Muscle of leg (tissue), 3 donors: ENCODE measurements at regions not wholly inside any gene's neighbourhood (a gene's known extent, or its start where the extent isn't known, plus 50 kb on each side); places are given as distances from the start of the nearest gene placed in this dataset.

ENCODE experiments used
- DNase-seq: peaks from one replicate; pipeline ENCODE4 v3.0.0; 2013
- H3K27ac ChIP-seq: one replicate; pipeline ENCODE4 v1.5.1; 2013; ENCODE audit warnings: mild to moderate bottlenecking, low read length, control low read depth
- H3K27me3 ChIP-seq: one replicate; pipeline ENCODE4 v1.6.1; 2013; ENCODE audit warnings: low read length; ENCODE audit not compliant: control insufficient read depth, insufficient read depth
- H3K36me3 ChIP-seq: one replicate; pipeline ENCODE4 v1.6.1; 2013; ENCODE audit warnings: low read length; ENCODE audit not compliant: control insufficient read depth, insufficient read depth
- H3K4me1 ChIP-seq: one replicate; pipeline ENCODE4 v1.6.1; 2013; ENCODE audit warnings: low read length; ENCODE audit not compliant: control insufficient read depth, insufficient read depth
- H3K4me3 ChIP-seq: one replicate; pipeline ENCODE4 v1.5.1; 2013; ENCODE audit warnings: low read length, control low read depth
- H3K9me3 ChIP-seq: replicated peaks from 2 replicates; pipeline ENCODE4 v1.6.1; 2013; ENCODE audit warnings: low read depth, low read length; ENCODE audit not compliant: control insufficient read depth
- WGBS: methylation state at CpG from one replicate; pipeline ENCODE4 v1.1.5; 2013; ENCODE audit warnings: missing lambda C conversion rate; ENCODE audit not compliant: insufficient coverage; 5-methylcytosine and 5-hydroxymethylcytosine counted together

- Histone ChIP-seq H3K9me3 (no peaks in the 10 kb centered on the region), H3K4me3 (no peak overlapping the region), H3K36me3 (no peaks in the 10 kb centered on the region), H3K27ac (no peak overlapping the region), H3K4me1 (no peaks in the 10 kb centered on the region), H3K27me3 (no peaks in the 10 kb centered on the region)
- WGBS = no CpG with 5 or more reads among the region's 3 CpGs
- no peak for DNase-seq
These were observed 388.0 kb upstream of the ZNF804A start for GRCh38 chr2:184210329-184210728.

GRCh38 chr2:184215745-184216144 is 382.6 kb upstream of the ZNF804A start:
- no peaks in the 10 kb centered on the region for H3K9me3 ChIP-seq
- no peaks in the 10 kb centered on the region for H3K27me3 ChIP-seq
- DNase-seq = no peak
- no peak overlapping the region for H3K4me3 ChIP-seq
- no peaks in the 10 kb centered on the region for H3K36me3 ChIP-seq
- H3K27ac ChIP-seq = no peak overlapping the region
- 100% methylated on average over 1 of the region's 1 CpG for WGBS
- H3K4me1 ChIP-seq = no peaks in the 10 kb centered on the region

GRCh38 chr2:184256611-184257010 is 341.7 kb upstream of the ZNF804A start:
- Histone ChIP-seq H3K27ac (no peak overlapping the region), H3K9me3 (no peaks in the 10 kb centered on the region), H3K4me1 (no peaks in the 10 kb centered on the region), H3K36me3 (no peaks in the 10 kb centered on the region), H3K27me3 (no peaks in the 10 kb centered on the region), H3K4me3 (no peak overlapping the region)
- no CpG with 5 or more reads among the region's 1 CpG for WGBS
- no peak for DNase-seq

GRCh38 chr2:184261331-184261730 is 337.0 kb upstream of the ZNF804A start:
- Histone ChIP-seq H3K4me3 (no peak overlapping the region), H3K9me3 (no peaks in the 10 kb centered on the region), H3K27me3 (no peaks in the 10 kb centered on the region), H3K4me1 (no peaks in the 10 kb centered on the region), H3K27ac (no peak overlapping the region), H3K36me3 (no peaks in the 10 kb centered on the region)
- no peak for DNase-seq

- H3K4me1 ChIP-seq = no peaks in the 10 kb centered on the region
- DNase-seq = no peak
- no peaks in the 10 kb centered on the region for H3K9me3 ChIP-seq
- WGBS = 50% methylated on average over 2 of the region's 3 CpGs
- H3K4me3 ChIP-seq = no peak overlapping the region
- no peaks in the 10 kb centered on the region for H3K36me3 ChIP-seq
- no peak overlapping the region for H3K27ac ChIP-seq
- H3K27me3 ChIP-seq = no peaks in the 10 kb centered on the region
These were observed 336.5 kb upstream of the ZNF804A start for GRCh38 chr2:184261818-184262217.

- Histone ChIP-seq H3K27ac (no peak overlapping the region), H3K4me3 (no peak overlapping the region), H3K4me1 (no peaks in the 10 kb centered on the region), H3K9me3 (no peaks in the 10 kb centered on the region), H3K27me3 (no peaks in the 10 kb centered on the region), H3K36me3 (no peaks in the 10 kb centered on the region)
- WGBS = 0% methylated on average over 1 of the region's 5 CpGs
- DNase-seq = no peak
These were observed 329.3 kb upstream of the ZNF804A start for GRCh38 chr2:184268900-184269477.

- Histone ChIP-seq H3K36me3 (no peaks in the 10 kb centered on the region), H3K27me3 (no peaks in the 10 kb centered on the region), H3K4me3 (no peak overlapping the region), H3K9me3 (no peaks in the 10 kb centered on the region), H3K4me1 (no peaks in the 10 kb centered on the region), H3K27ac (no peak overlapping the region)
- peak; percentile 21 for DNase-seq
- WGBS = 23% methylated on average over 2 of the region's 5 CpGs
These were observed 327.7 kb upstream of the ZNF804A start for GRCh38 chr2:184270660-184271059.

GRCh38 chr2:184272056-184272455 is 326.3 kb upstream of the ZNF804A start:
- H3K4me1 ChIP-seq = no peaks in the 10 kb centered on the region
- H3K27me3 ChIP-seq = no peaks in the 10 kb centered on the region
- WGBS = no CpG with 5 or more reads among the region's 1 CpG
- no peaks in the 10 kb centered on the region for H3K9me3 ChIP-seq
- no peak overlapping the region for H3K27ac ChIP-seq
- DNase-seq = no peak
- H3K4me3 ChIP-seq = no peak overlapping the region
- H3K36me3 ChIP-seq = no peaks in the 10 kb centered on the region

- DNase-seq = peak; percentile 19
- H3K27me3 ChIP-seq = no peaks in the 10 kb centered on the region
- no peak overlapping the region for H3K4me3 ChIP-seq
- no peaks in the 10 kb centered on the region for H3K36me3 ChIP-seq
- WGBS = no CpG with 5 or more reads among the region's 2 CpGs
- H3K9me3 ChIP-seq = no peaks in the 10 kb centered on the region
- no peaks in the 10 kb centered on the region for H3K4me1 ChIP-seq
- no peak overlapping the region for H3K27ac ChIP-seq
These were observed 303.5 kb upstream of the ZNF804A start for GRCh38 chr2:184294831-184295230.

- Histone ChIP-seq H3K27ac (no peak overlapping the region), H3K4me3 (no peak overlapping the region), H3K36me3 (no peaks in the 10 kb centered on the region), H3K4me1 (no peaks in the 10 kb centered on the region), H3K27me3 (no peaks in the 10 kb centered on the region), H3K9me3 (no peaks in the 10 kb centered on the region)
- no peak for DNase-seq
- no CpG with 5 or more reads among the region's 2 CpGs for WGBS
These were observed 301.2 kb upstream of the ZNF804A start for GRCh38 chr2:184297085-184297484.

- DNase-seq = no peak
- Histone ChIP-seq H3K4me3 (no peak overlapping the region), H3K9me3 (no peaks in the 10 kb centered on the region), H3K27me3 (no peaks in the 10 kb centered on the region), H3K4me1 (no peaks in the 10 kb centered on the region), H3K27ac (no peak overlapping the region), H3K36me3 (no peaks in the 10 kb centered on the region)
These were observed 295.8 kb upstream of the ZNF804A start for GRCh38 chr2:184302506-184302905.
